ENCODE measurements at regions not wholly inside any gene's neighbourhood (a gene's known extent, or its start where the extent isn't known, plus 50 kb on each side); places are given as distances from the start of the nearest gene placed in this dataset.

DNA sequence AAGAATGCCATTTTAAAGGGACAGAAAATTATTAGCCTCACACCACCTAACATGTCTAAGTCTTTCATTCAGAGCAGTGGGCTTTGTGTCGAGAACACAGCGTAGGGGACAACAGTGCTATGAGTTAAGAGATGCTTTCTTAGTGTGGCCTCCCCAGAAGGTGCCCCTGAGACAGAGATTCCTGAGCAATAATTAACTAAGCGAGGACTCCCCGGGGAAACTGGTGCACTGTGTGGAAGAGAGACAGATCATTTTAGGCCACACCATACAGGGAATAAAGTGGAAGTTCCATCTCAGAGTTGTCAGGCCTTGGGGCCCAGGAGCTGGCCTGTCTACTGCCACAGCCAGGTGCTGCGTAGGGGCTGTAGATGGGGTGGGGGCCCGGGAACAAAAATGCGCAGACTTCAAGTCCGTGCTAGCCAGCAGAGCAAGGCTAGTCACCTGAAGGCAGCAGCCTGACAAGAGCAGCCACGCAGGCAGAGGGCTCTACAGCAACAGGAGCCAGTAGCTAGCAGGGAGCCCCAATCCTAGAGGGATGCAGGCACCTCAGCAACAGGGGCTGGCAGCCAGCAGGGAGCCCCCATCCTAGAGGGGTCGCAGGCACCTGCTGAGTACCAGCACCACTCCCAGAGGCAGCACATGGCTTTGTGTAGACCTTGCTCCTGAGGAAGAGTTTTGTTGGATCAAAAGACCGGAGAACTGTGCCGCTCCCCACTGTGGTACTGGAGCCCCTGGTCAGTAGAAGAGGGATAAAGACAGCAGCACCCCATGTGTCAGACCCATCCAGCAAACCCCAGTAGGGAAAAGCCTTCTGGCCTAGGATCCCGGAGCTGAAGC lies 63.0 kb upstream of the NXT1 start:
- Histone ChIP-seq H3K9ac (ENCODE audit: low read length) (no peak overlapping the region), H3K27ac (ENCODE audit: low read length in 2 of 2) (no peak overlapping the region), H2AFZ (ENCODE audit: insufficient read depth, low read depth, low read length, poor library complexity, severe bottlenecking) (no peak overlapping the region), H3K36me3 (replicated peaks in 1 of 2; ENCODE audit: control extremely low read depth in 1 of 2, control insufficient read depth in 1 of 2, extremely low read depth in 1 of 2, insufficient read depth in 2 of 2, low read length in 1 of 2) (no peaks in the 10 kb centered on the region), H3K9me3 (ENCODE audit: control extremely low read depth in 1 of 3, control insufficient read depth in 2 of 3, insufficient read depth in 1 of 3, low read length in 2 of 3) (no peaks in the 10 kb centered on the region), H3K4me1 (ENCODE audit: control insufficient read depth in 2 of 2, insufficient read depth in 2 of 2, low read length in 2 of 2) (no peaks in the 10 kb centered on the region), H3K4me3 (ENCODE audit: control extremely low read depth in 1 of 5, extremely low read depth in 1 of 5, insufficient read depth in 1 of 5, low read depth in 2 of 5, low read length in 4 of 5) (no peak overlapping the region), H3K4me2 (replicated peaks; ENCODE audit: low read depth, low read length, poor library complexity, severe bottlenecking) (no peak overlapping the region), H3K79me2 (ENCODE audit: control insufficient read depth, insufficient read depth, low read length) (no peaks in the 10 kb centered on the region), H3K27me3 (replicated peaks in 1 of 4; ENCODE audit: control extremely low read depth in 1 of 4, control insufficient read depth in 3 of 4, insufficient read depth in 4 of 4, low read length in 3 of 4) (no peaks in the 10 kb centered on the region), H4K20me1 (ENCODE audit: control insufficient read depth, insufficient read depth, low read length, poor library complexity, severe bottlenecking) (no peaks in the 10 kb centered on the region)
- POLR2A ChIA-PET = no interaction called here
- Mint-ChIP-seq H3K9me3 (ENCODE audit: insufficient read depth) (peaks cover 2% of the 10 kb centered on the region), H3K27me3 (peaks cover 12% of the 10 kb centered on the region), H3K4me1 (no peaks in the 10 kb centered on the region), H3K27ac (no peak overlapping the region), H3K4me3 (no peak overlapping the region)
- intact Hi-C loops (cut with micrococcal nuclease) = no loop called here
- no peak for TF ChIP-seq EZH2 (IDR thresholded peaks at IDR 0.05; ENCODE audit: borderline replicate concordance, insufficient read depth, low read depth, low read length, poor library complexity, severe bottlenecking)
- TF ChIP-seq, protein P1, sequence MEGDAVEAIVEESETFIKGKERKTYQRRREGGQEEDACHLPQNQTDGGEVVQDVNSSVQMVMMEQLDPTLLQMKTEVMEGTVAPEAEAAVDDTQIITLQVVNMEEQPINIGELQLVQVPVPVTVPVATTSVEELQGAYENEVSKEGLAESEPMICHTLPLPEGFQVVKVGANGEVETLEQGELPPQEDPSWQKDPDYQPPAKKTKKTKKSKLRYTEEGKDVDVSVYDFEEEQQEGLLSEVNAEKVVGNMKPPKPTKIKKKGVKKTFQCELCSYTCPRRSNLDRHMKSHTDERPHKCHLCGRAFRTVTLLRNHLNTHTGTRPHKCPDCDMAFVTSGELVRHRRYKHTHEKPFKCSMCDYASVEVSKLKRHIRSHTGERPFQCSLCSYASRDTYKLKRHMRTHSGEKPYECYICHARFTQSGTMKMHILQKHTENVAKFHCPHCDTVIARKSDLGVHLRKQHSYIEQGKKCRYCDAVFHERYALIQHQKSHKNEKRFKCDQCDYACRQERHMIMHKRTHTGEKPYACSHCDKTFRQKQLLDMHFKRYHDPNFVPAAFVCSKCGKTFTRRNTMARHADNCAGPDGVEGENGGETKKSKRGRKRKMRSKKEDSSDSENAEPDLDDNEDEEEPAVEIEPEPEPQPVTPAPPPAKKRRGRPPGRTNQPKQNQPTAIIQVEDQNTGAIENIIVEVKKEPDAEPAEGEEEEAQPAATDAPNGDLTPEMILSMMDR (IDR thresholded peaks at IDR 0.05) = no peak
- ATAC-seq (ENCODE audit: low read depth) (no peak), DNase-seq (no peak)
- CTCF ChIA-PET = no interaction called here
- 93% methylated on average over 10 of the region's 13 CpGs for WGBS (ENCODE audit: insufficient coverage)

DNA sequence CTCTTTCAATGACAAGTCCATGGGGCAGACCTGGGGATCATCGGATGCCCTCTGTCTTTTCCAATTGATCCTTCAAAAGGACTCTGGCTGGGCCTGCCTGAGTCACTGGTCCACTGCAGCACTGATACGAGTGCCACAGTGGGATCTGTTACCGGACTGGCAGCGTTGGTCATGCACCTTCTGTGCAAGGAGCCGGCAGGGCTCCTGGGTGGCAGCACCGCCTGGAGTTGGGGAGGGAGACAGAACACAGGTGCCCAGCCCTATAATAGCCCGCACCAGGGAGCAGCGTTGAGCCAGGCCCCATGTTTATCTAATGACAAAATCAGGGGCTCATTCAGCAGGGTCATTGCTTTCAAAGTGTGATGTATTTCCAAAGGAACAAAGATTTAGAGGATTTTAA lies 64.2 kb upstream of the NXT1 start:
- no peaks in the 10 kb centered on the region for H4K20me1 ChIP-seq (ENCODE audit: control insufficient read depth, insufficient read depth, low read length, poor library complexity, severe bottlenecking)

More for the DNA sequence above, 64.2 kb upstream of the NXT1 start:
- 92% methylated on average over 8 of the region's 8 CpGs for WGBS (ENCODE audit: insufficient coverage)
- no peak overlapping the region for H2AFZ ChIP-seq (ENCODE audit: insufficient read depth, low read depth, low read length, poor library complexity, severe bottlenecking)
- Mint-ChIP-seq H3K9me3 (ENCODE audit: insufficient read depth) (peaks cover 2% of the 10 kb centered on the region), H3K27me3 (peaks cover 9% of the 10 kb centered on the region), H3K27ac (no peak overlapping the region), H3K4me1 (no peaks in the 10 kb centered on the region), H3K4me3 (no peak overlapping the region)
- CTCF ChIA-PET = no interaction called here
- DNase-seq (no peak), ATAC-seq (ENCODE audit: low read depth) (no peak)
- H3K27ac ChIP-seq (ENCODE audit: low read length in 2 of 2) = no peak overlapping the region
- no peaks in the 10 kb centered on the region for H3K36me3 ChIP-seq (replicated peaks in 1 of 2; ENCODE audit: control extremely low read depth in 1 of 2, control insufficient read depth in 1 of 2, extremely low read depth in 1 of 2, insufficient read depth in 2 of 2, low read length in 1 of 2)
- no peak overlapping the region for H3K4me2 ChIP-seq (replicated peaks; ENCODE audit: low read depth, low read length, poor library complexity, severe bottlenecking)
- H3K9me3 ChIP-seq (ENCODE audit: control extremely low read depth in 1 of 3, control insufficient read depth in 2 of 3, insufficient read depth in 1 of 3, low read length in 2 of 3) = no peaks in the 10 kb centered on the region
- TF ChIP-seq, protein P1 (IDR thresholded peaks at IDR 0.05) = no peak
- TF ChIP-seq EZH2 (IDR thresholded peaks at IDR 0.05; ENCODE audit: borderline replicate concordance, insufficient read depth, low read depth, low read length, poor library complexity, severe bottlenecking) = no peak
- H3K9ac ChIP-seq (ENCODE audit: low read length) = no peak overlapping the region
- POLR2A ChIA-PET = no interaction called here
- H3K79me2 ChIP-seq (ENCODE audit: control insufficient read depth, insufficient read depth, low read length) = no peaks in the 10 kb centered on the region
- intact Hi-C loops (cut with micrococcal nuclease) = no loop called here
- H3K4me3 ChIP-seq (ENCODE audit: control extremely low read depth in 1 of 5, extremely low read depth in 1 of 5, insufficient read depth in 1 of 5, low read depth in 2 of 5, low read length in 4 of 5) = no peak overlapping the region
- no peaks in the 10 kb centered on the region for H3K27me3 ChIP-seq (replicated peaks in 1 of 4; ENCODE audit: control extremely low read depth in 1 of 4, control insufficient read depth in 3 of 4, insufficient read depth in 4 of 4, low read length in 3 of 4)
- H3K4me1 ChIP-seq (ENCODE audit: control insufficient read depth in 2 of 2, insufficient read depth in 2 of 2, low read length in 2 of 2) = no peaks in the 10 kb centered on the region
